Panc1 (cell line): ENCODE measurements at regions not wholly inside any gene's neighbourhood (a gene's known extent, or its start where the extent isn't known, plus 50 kb on each side); places are given as distances from the start of the nearest gene placed in this dataset.

Experiments used
- ATAC-seq: fragments of 200-7000 bp; cut with Tn5 transposase; 2 replicates; pipeline ENCODE4 v1.9.1; 2020; ENCODE audit warnings: mild to moderate bottlenecking, moderate library complexity
- BruUV-seq: library from RNA; stranded (reverse); fragments of 400-500 nt; replicated peaks from 2 replicates; lab custom pipeline; 2021; lab: Mats Ljungman, UMichigan
- CTCF ChIA-PET: fragments of 300-600 bp; sonication (Branson Sonifier 250); formaldehyde crosslinking; loops from one replicate; lab custom pipeline; 2022; ENCODE audit warnings: antibody characterized with exemption; lab: Charles Lee
- POLR2A ChIA-PET: fragments of 300-600 bp; sonication (Branson Sonifier 250); formaldehyde crosslinking; loops from one replicate; lab custom pipeline; 2022; ENCODE audit warnings: antibody characterized with exemption; lab: Charles Lee
- DNase-seq: peaks from one replicate; pipeline ENCODE4 v3.0.0-alpha.2; 2010; ENCODE audit warnings: low read depth, low spot score
- H3K27ac ChIP-seq: 2 replicates; pipeline ENCODE4 v1.5.1; 2011; ENCODE audit warnings: mild to moderate bottlenecking, low read length, inconsistent platforms
- H3K27me3 ChIP-seq: fragments of 200-500 bp; sonication (Bioruptor generic); 2 replicates; pipeline ENCODE4 v1.6.0; 2014; ENCODE audit warnings: low read length, inconsistent platforms; ENCODE audit not compliant: control insufficient read depth, insufficient read depth
- H3K36me3 ChIP-seq: fragments of 200-500 bp; sonication (Bioruptor generic); 2 replicates; pipeline ENCODE4 v1.5.1; 2014; ENCODE audit warnings: inconsistent platforms, mild to moderate bottlenecking, low read length, moderate library complexity; ENCODE audit not compliant: control insufficient read depth, insufficient read depth
- H3K4me1 ChIP-seq: 2 replicates; pipeline ENCODE4 v1.5.1; 2011; ENCODE audit warnings: inconsistent platforms, mild to moderate bottlenecking, low read length, moderate library complexity; ENCODE audit not compliant: control insufficient read depth, insufficient read depth
- H3K4me3 ChIP-seq, 2 experiments: 2 replicates each; pipeline ENCODE4 v1.5.1; 2011 to 2012; ENCODE audit warnings: low read depth in 2 of 2, low read length in 2 of 2, mild to moderate bottlenecking in 2 of 2, inconsistent platforms in 1 of 2, moderate library complexity in 1 of 2
- H3K9me3 ChIP-seq: fragments of 200-500 bp; sonication (Bioruptor generic); 2 replicates; pipeline ENCODE4 v1.5.1; 2014; ENCODE audit warnings: low read depth, mild to moderate bottlenecking, inconsistent platforms, low read length, moderate library complexity; ENCODE audit not compliant: control insufficient read depth, insufficient read depth
- POLR2AphosphoS5 ChIP-seq: IDR thresholded peaks from 2 replicates; pipeline ENCODE4 v1.6.1; 2012; ENCODE audit warnings: mild to moderate bottlenecking, low read depth, low read length, moderate library complexity
- SIN3A ChIP-seq: IDR thresholded peaks from 2 replicates; pipeline ENCODE4 v1.6.1; 2012; ENCODE audit warnings: low read depth, mild to moderate bottlenecking, low read length, moderate library complexity, borderline replicate concordance; ENCODE audit not compliant: insufficient read depth
- TCF7L2 ChIP-seq: IDR thresholded peaks from 2 replicates; pipeline ENCODE4 v1.6.1; 2011; ENCODE audit warnings: mild to moderate bottlenecking, low read depth, low read length, inconsistent platforms
- in situ Hi-C: cut with HindIII; loops from 2 replicates; pipeline ENCODE4 v1.10.0; 2016; ENCODE audit warnings: low sequenced_read_pairs, low pct_unique_long_range_greater_than_20kb
- intact Hi-C: fragments of 100-400 bp; cut with micrococcal nuclease; formaldehyde crosslinking; loops from one replicate; pipeline ENCODE4 v1.10.0; 2022; ENCODE audit not compliant: unreplicated experiment
- TF ChIP-seq, protein P1 (sequence below), 2 experiments: IDR thresholded peaks; 2 replicates each; pipeline ENCODE4 v1.6.1; 2011 to 2012; ENCODE audit warnings: low read depth in 2 of 2, control low read depth in 1 of 2, low read length in 1 of 2, mild to moderate bottlenecking in 1 of 2, moderate library complexity in 1 of 2; ENCODE audit not compliant: insufficient read depth in 1 of 2
- TF ChIP-seq, protein P2 (sequence below): fragments of 450-650 bp; IDR thresholded peaks from 2 replicates; pipeline ENCODE4 v1.5.1; 2017; ENCODE audit warnings: mild to moderate bottlenecking

DNA sequence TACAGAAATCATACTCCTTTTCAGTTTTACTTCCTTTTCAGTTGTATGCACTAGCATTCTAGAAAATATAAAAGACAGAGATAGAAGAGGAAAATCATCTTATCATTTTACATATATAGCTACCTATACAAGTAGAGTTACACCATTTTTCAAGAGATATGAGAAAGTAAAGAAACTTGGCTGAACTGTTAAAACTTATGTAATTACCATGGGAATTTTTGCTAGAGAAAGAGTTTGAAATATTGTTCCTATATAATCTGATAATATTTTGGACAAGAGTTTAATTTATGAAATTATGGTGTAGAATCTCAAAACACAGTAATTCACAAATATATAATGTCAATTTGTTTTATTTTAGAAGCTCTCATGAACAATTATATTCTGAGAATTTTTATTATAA, 180.8 kb downstream of the PLPPR4 start:
- ATAC-seq: no peak
- TF ChIP-seq, protein P1, sequence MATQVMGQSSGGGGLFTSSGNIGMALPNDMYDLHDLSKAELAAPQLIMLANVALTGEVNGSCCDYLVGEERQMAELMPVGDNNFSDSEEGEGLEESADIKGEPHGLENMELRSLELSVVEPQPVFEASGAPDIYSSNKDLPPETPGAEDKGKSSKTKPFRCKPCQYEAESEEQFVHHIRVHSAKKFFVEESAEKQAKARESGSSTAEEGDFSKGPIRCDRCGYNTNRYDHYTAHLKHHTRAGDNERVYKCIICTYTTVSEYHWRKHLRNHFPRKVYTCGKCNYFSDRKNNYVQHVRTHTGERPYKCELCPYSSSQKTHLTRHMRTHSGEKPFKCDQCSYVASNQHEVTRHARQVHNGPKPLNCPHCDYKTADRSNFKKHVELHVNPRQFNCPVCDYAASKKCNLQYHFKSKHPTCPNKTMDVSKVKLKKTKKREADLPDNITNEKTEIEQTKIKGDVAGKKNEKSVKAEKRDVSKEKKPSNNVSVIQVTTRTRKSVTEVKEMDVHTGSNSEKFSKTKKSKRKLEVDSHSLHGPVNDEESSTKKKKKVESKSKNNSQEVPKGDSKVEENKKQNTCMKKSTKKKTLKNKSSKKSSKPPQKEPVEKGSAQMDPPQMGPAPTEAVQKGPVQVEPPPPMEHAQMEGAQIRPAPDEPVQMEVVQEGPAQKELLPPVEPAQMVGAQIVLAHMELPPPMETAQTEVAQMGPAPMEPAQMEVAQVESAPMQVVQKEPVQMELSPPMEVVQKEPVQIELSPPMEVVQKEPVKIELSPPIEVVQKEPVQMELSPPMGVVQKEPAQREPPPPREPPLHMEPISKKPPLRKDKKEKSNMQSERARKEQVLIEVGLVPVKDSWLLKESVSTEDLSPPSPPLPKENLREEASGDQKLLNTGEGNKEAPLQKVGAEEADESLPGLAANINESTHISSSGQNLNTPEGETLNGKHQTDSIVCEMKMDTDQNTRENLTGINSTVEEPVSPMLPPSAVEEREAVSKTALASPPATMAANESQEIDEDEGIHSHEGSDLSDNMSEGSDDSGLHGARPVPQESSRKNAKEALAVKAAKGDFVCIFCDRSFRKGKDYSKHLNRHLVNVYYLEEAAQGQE (IDR thresholded peaks at IDR 0.05; ENCODE audit: insufficient read depth in 1 of 2, low read depth in 2 of 2, low read length in 1 of 2): no peak
- TF ChIP-seq TCF7L2 (no peak), POLR2AphosphoS5 (no peak), SIN3A (no peak)
- TF ChIP-seq, protein P2, sequence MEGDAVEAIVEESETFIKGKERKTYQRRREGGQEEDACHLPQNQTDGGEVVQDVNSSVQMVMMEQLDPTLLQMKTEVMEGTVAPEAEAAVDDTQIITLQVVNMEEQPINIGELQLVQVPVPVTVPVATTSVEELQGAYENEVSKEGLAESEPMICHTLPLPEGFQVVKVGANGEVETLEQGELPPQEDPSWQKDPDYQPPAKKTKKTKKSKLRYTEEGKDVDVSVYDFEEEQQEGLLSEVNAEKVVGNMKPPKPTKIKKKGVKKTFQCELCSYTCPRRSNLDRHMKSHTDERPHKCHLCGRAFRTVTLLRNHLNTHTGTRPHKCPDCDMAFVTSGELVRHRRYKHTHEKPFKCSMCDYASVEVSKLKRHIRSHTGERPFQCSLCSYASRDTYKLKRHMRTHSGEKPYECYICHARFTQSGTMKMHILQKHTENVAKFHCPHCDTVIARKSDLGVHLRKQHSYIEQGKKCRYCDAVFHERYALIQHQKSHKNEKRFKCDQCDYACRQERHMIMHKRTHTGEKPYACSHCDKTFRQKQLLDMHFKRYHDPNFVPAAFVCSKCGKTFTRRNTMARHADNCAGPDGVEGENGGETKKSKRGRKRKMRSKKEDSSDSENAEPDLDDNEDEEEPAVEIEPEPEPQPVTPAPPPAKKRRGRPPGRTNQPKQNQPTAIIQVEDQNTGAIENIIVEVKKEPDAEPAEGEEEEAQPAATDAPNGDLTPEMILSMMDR: no peak
- in situ Hi-C loops: no loop called here
- no peaks in the 10 kb centered on the region for H3K36me3 ChIP-seq
- intact Hi-C loops: no loop called here
- POLR2A ChIA-PET: no interaction called here
- no peaks in the 10 kb centered on the region for H3K4me1 ChIP-seq
- H3K27ac ChIP-seq: no peak overlapping the region
- no peaks in the 10 kb centered on the region for H3K9me3 ChIP-seq
- no peak for DNase-seq
- no peak overlapping the region for H3K4me3 ChIP-seq
- BruUV-seq: no TSS peak
- H3K27me3 ChIP-seq: no peaks in the 10 kb centered on the region
- CTCF ChIA-PET: no interaction called here

DNA sequence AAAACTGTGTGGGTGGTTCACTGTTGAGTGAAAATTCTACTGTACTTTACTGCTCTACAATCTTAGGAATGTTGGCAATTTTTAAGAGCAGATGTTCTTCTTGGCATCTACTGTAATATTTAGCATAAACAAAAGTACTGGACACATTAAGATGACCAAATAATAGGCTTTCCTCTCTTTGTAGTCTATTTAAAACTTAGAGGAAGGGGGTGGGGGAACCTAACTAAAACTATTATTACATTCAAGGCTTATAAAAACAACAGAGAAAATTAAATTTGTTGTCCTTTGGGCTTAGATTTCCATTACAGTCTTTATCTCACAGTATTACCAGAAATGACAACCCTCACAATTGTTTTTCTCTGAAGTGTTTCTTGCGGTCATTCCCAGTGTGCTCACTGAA, 181.2 kb downstream of the PLPPR4 start:
- Histone ChIP-seq H3K27ac (no peak overlapping the region), H3K27me3 (no peaks in the 10 kb centered on the region), H3K4me1 (no peaks in the 10 kb centered on the region), H3K4me3 (no peak overlapping the region), H3K9me3 (no peaks in the 10 kb centered on the region), H3K36me3 (no peaks in the 10 kb centered on the region)
- no peak for DNase-seq
- CTCF ChIA-PET: no interaction called here
- in situ Hi-C loops (no loop called here), intact Hi-C loops (no loop called here)
- ATAC-seq: no peak
- POLR2A ChIA-PET: no interaction called here
- TF ChIP-seq, protein P2: no peak
- TF ChIP-seq TCF7L2: no peak
- TF ChIP-seq, protein P1 (IDR thresholded peaks at IDR 0.05; ENCODE audit: insufficient read depth in 1 of 2, low read depth in 2 of 2, low read length in 1 of 2): no peak
- TF ChIP-seq SIN3A: no peak
- TF ChIP-seq POLR2AphosphoS5: no peak
- no TSS peak for BruUV-seq
